Posterior cingulate gyrus (tissue), 11 donors: ENCODE measurements at regions not wholly inside any gene's neighbourhood (a gene's known extent, or its start where the extent isn't known, plus 50 kb on each side); places are given as distances from the start of the nearest gene placed in this dataset.

ENCODE experiments used
- DNase-seq, 10 donors: peaks; one replicate each; pipeline versions ENCODE4 v3.0.0 to v3.0.0-alpha.2; 2020 to 2021; ENCODE audit warnings: mixed read lengths in 3 of 10
- intact Hi-C: fragments of 100-400 bp; cut with DNase I; formaldehyde crosslinking; loops from one replicate; pipeline ENCODE4 v1.15.1; 2023

- DNase-seq = no peak
- intact Hi-C loops = no loop called here
Observed at GRCh38 chr5:40080191-40080590, 599.5 kb upstream of the PTGER4 start.

GRCh38 chr5:40078898-40079575 lies 600.7 kb upstream of the PTGER4 start:
- intact Hi-C loops = no loop called here
- DNase-seq = no peak

GRCh38 chr5:40074826-40075225 lies 604.9 kb upstream of the PTGER4 start:
- intact Hi-C loops = no loop called here
- DNase-seq = no peak

GRCh38 chr5:40073927-40074326 lies 605.8 kb upstream of the PTGER4 start:
- DNase-seq = no peak
- intact Hi-C loops = no loop called here

DNA sequence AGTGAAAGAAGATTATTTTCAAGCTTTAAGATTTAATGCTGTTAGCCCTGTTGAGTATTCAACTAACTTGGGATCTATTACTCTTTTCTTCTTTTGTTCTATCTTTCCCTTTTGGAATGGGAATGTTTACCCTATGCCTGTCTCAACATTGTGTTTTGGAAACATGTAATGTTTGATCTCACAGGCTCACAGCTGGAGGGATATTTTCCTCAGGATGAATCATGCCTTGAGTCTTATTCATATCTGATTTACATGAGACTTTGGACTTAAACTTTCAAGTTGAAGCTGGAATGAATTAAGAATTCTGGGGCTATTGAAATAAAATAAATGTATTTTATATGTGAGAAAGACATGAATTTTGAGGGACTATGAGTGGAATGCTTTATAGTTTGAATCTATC lies 607.8 kb upstream of the PTGER4 start:
- intact Hi-C loops = no loop called here
- no peak for DNase-seq

DNA sequence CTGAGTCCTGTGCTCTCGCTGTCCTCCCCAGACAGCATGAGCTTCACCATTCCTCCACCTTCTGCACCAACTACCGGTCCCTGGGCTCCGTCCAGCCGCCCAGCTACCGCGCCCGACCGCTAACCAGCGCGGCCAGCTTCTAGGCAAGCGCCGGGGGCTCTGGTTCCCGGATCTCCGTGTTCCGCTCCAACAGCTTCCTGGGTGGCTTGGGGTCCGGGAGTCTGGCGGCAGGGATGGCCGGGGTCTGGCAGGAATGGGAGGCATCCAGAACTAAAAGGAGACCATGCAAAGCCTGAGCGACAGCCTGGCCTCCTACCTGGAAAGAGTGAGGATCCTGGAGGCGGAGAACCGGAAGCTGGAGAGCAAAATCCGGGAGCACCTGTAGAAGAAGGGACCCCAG lies 613.1 kb upstream of the PTGER4 start:
- intact Hi-C loops = no loop called here
- DNase-seq = peak in 4 of 10 donors; percentile 9 to 84 (median 68)

DNA sequence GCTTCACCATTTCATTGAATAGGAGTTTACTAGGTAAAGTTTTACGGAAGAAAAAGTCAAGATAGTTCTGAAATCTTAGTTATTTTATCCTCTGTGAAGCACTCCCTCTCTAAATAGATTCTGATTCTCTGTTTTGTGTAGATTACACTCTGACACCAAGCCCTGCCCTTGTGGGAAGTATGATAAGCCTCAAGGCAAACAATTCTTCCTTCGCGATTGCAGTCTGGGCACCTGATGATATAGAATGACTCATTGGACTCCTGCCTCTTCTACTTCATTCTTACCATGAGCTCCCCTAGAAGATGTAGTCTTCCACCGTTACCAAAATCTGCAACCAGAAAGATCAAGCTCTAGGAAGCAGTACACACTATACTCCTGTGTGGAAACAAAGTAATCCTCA lies 626.9 kb upstream of the PTGER4 start:
- DNase-seq = no peak
- intact Hi-C loops = no loop called here

DNA sequence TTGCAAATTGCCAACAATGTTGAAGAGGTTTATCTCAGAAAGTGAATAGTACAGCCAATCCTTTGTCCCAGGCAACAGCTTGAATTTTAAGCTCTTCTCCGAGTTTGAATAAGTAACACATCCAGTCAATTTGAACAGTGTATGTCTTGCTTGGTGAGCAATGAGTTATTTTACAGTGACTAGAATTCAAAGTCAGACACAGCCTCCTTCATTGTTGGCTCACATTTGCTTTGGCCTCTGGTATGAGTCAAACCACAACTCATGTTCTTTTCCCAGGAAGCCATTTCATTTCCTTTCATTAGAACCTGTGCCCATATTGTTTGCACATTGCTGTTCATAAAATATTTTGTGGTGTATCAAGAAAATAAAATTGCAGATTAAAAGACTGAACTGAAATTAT lies 622.0 kb upstream of the DAB2 start:
- intact Hi-C loops = no loop called here
- DNase-seq = no peak

- DNase-seq = no peak
- intact Hi-C loops = no loop called here
Observed at GRCh38 chr5:40045429-40045828, 620.6 kb upstream of the DAB2 start.

GRCh38 chr5:40043916-40044315 lies 619.1 kb upstream of the DAB2 start:
- DNase-seq = peak in 1 of 10 donors; percentile 42
- intact Hi-C loops = no loop called here

DNA sequence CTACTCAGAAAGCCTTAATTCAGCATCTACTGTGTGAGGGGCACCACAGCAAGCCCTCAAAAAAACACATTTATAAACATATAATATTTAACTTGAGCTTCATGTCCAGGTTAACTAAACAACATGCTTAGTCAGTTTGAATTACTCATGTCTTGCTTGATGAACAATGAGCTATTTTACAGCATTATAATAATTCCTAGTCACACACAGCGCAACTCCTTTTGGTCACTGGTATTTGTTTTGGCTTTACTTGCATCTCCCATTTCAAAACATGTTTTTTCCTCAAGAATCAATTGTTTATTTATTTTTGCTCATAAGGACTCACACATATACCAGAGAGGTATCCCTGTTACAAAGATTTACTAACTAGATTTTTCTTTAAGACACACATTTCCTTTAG lies 616.7 kb upstream of the DAB2 start:
- intact Hi-C loops = no loop called here
- DNase-seq = no peak

DNA sequence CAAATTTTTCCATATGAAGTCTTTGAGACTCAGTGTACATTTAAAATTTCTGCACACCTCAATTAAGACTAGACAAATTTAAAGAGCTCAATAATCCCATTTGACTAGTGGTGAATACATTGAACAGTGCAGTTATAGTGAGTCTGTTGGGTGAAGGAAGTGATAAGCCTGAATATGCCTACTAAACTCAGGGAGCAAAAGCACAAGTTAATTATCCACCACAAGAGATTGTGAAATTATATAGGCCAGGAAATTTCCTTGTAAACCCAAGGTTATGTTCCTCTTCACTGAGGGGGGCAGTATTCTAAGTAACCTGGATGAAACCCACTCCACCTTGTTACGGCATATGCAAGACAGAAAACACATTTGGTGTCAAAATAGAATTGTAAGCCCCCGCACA lies 612.9 kb upstream of the DAB2 start:
- no peak for DNase-seq
- intact Hi-C loops = no loop called here

GRCh38 chr5:40034441-40034840 lies 609.7 kb upstream of the DAB2 start:
- intact Hi-C loops = no loop called here
- no peak for DNase-seq

DNA sequence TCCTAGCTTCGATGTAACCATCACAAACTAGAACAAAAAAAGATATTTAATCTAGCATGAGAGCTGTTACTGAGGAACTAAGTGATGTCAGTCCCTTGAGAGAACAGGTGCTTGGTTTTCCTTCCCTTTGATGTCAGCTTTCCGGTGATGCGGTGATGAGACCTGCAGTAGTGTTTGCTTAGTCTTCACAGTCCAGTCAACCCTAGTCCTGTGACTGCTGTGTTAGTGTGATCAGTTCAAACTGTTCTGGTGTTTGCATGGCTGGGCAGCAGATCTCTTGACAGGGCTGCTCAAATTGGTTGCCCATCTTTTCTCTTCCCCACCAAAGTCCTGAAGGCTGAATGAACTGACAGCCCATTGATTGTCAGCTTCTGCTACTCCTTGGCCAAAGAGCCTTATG lies 608.6 kb upstream of the DAB2 start:
- intact Hi-C loops = no loop called here

DNA sequence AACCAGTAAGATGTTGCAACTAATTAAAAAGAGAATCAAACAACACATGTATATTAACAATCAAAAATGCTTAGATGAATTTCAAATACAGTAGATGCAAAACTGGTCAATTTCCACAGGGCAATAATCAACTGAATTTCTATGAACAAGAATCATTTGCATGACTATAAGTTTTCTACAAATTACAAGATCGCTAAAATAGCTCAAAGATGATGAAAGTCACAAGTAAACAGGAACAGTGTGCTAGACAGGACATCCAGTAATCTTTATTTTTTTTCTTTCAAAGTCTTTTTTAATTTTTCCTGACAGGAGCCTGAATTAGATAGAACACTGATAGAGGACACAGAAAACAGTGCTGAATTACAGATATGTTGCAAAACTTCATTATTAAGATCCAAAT lies 608.2 kb upstream of the DAB2 start:
- DNase-seq = no peak
- intact Hi-C loops = no loop called here

More for the DNA sequence above, 608.6 kb upstream of the DAB2 start:
- no peak for DNase-seq

DNA sequence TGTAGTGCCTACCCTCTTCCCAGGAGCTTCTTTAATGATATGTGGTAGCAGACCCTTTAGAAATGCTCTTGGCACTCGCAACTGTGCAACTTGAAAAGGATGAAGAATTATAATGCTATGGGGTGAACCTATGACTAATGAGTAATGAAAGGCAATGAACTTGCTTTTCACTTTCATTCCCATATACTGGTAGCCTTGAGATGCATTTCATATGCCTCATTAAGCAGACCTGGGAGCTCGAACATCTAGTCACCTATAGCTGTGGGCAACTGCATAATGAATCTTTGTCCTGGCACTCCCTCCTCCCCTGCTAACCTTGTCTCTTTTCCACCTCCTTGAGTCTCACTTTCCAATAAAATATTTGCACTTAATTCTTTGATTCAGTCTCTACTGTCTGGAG lies 605.9 kb upstream of the DAB2 start:
- no peak for DNase-seq
- intact Hi-C loops = no loop called here

- DNase-seq = no peak
- intact Hi-C loops = no loop called here
Observed at GRCh38 chr5:40029711-40030495, 605.1 kb upstream of the DAB2 start.

GRCh38 chr5:40027400-40027799 lies 602.6 kb upstream of the DAB2 start:
- intact Hi-C loops = no loop called here
- DNase-seq = no peak

DNA sequence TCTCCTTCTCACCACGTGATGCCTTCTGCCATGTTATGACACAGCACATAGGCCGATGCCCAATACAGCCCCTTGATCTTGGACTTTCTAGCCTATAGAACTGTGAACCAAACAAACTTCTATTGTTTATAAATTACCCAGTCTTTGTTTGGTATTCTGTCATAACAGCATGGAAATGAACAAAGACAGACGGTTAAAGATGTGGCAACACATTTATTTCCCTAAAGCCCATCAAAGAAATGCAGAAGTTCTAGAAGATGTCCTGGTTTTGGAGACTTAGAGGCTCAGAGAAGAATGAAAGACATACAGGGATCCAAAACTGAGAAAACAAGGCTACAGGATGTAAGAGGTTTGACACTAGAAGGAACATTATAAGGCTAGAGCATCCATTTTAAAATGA lies 600.8 kb upstream of the DAB2 start:
- no peak for DNase-seq
- intact Hi-C loops = no loop called here

- no peak for DNase-seq
Observed at GRCh38 chr5:40022057-40022456, 597.3 kb upstream of the DAB2 start.

DNA sequence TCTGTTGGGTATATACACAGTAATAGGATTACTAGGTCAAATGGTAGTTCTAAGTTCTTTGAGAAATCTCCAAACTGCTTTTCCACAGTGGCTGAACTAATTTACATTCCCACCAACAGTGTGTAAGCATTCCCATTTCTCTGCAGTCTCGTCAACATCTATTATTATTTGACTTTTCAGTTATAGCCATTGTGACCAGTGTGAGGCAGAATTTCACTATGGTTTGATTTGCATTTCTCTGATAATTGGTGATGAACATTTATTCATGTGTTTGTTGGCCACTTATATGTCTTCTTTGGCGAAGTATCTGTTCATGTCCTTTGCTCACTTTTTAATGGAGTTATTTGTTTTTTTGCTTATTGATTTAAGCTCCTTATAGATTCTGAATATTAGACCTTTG lies 596.2 kb upstream of the DAB2 start:
- DNase-seq = no peak
- intact Hi-C loops = no loop called here

More at GRCh38 chr5:40022057-40022456, 597.3 kb upstream of the DAB2 start:
- intact Hi-C loops = no loop called here

DNA sequence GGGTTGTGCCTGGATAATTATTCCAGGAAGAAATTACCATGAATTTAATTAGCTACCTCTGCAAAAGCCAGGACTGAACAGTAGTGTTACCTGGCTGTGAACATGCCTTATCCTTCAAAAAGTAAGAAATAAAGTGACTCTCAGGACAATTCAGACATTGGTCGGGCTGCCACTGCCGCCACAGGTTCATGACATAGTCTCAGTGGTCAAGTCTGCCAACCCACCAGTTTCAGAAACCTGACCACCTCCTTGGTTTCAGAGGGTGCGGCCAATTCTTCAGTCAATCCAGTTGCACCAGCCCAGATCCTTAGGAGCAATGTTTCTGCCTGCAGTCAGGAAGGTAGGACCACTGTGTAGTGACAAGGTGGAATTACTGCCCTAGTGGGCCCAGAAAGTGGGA lies 593.1 kb upstream of the DAB2 start:
- peak in 1 of 10 donors; percentile 65 for DNase-seq
- intact Hi-C loops = no loop called here
